ENCODE measurements at regions not wholly inside any gene's neighbourhood (a gene's known extent, or its start where the extent isn't known, plus 50 kb on each side); places are given as distances from the start of the nearest gene placed in this dataset.

GRCh38 chr11:104614117-104614680 lies 284.1 kb downstream of the CASP12 start:
- TF ChIP-seq NR0B1 (IDR thresholded peaks at IDR 0.05; ENCODE audit: partially characterized antibody): no peak
- no peak for TF ChIP-seq CTCF (IDR thresholded peaks at IDR 0.05 in 2 of 3, conservative IDR thresholded peaks at IDR 0.05 in 1 of 3; ENCODE audit: insufficient read depth in 2 of 3, low read depth in 1 of 3, low read length in 3 of 3)
- no peak for TF ChIP-seq POLR2A (conservative IDR thresholded peaks at IDR 0.05)

Data from K562 (cell line).